Activated CD4-positive, alpha-beta T cell treated with anti-CD3 and anti-CD28 coated beads for 4 hours (primary cell): ENCODE measurements at regions not wholly inside any gene's neighbourhood (a gene's known extent, or its start where the extent isn't known, plus 50 kb on each side); places are given as distances from the start of the nearest gene placed in this dataset.

ENCODE experiments used
- DNase-seq, 2 donors: peaks; one replicate each; pipeline ENCODE4 v3.0.0-alpha.2; 2020

DNA sequence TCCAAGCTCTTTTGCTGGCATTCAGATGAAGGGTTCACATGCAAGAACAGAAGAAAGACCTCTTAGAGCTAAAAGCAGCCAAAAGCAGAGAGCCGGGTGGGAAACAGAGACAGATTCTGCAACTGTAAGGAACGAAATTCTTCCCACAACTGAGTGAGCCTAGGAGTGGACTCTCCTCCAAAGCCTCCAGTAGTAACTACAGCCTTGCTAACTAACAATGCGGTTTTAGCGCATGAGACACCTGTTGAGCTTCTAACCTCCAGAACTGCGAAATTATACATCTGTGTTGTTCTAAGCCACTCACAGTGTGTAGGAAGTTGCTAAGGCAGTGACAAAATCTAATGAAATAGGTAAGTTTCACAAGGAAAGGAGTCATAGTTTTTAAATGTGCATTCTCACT, 98.1 kb upstream of the SLITRK1 start:
- DNase-seq: no peak

DNA sequence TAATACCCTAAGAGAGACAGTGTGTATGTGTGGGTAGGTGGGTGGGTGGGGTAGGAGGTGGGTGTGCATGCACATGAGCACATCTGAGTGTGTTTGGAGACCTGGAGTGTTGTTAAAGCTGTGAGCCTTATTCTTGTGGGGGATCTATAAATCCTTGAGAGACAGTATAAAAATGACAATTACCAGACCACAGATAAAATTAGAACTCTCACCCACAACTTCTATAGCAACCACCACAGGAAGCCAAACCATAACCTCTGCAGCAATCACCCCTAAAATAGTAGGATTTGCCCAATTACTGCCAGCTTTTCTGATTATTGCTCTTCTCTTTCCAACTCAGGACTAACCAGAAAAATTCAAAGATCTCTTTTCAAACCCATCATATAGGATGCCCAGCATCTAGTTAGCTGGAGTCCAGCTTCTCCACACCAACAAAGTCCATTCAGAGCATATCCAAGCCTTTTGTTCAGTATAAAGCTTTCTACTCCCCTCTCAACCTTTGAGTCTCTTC, 93.4 kb upstream of the SLITRK1 start:
- DNase-seq: no peak

- DNase-seq: no peak
Observed at GRCh38 chr13:83958531-83958930, 76.3 kb upstream of the SLITRK1 start.

GRCh38 chr13:83955011-83955410, 72.7 kb upstream of the SLITRK1 start:
- no peak for DNase-seq

- no peak for DNase-seq
Observed at GRCh38 chr13:83953916-83954315, 71.6 kb upstream of the SLITRK1 start.

- no peak for DNase-seq
Observed at GRCh38 chr13:83950293-83950692, 68.0 kb upstream of the SLITRK1 start.

DNA sequence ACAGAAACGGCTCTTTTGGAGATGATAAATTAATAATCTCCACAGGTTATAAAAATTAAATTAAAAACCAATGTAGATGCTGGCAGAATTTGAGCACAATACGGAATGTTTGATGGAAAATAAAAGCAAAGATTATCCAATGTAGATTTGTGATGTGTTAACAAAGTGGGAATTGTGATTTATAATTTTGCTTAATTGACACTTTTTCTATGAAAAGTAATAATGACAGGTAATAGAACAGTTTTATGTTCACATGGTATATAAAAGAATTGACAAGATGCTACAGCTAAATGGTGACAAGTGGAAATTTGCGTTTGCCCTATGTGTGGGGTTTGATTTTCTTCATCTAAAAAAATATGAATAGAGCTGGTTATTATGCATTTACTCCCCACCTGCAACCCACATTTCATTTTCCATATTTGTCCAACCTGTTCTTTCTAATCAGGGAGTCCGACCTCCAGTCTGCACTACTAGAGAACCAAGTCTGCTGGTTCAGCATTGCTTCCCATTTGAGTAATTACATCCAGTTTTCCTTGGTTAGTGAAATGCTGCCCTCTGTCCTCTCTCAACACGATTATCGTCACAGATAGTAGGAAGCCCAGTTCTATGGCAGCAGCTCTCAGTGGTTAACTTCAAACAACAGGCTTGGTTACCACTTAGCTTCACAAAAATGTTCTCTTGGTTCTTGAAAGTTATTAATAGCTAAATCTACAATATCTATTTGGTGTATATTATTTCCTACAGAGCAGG, 61.4 kb upstream of the SLITRK1 start:
- no peak for DNase-seq

DNA sequence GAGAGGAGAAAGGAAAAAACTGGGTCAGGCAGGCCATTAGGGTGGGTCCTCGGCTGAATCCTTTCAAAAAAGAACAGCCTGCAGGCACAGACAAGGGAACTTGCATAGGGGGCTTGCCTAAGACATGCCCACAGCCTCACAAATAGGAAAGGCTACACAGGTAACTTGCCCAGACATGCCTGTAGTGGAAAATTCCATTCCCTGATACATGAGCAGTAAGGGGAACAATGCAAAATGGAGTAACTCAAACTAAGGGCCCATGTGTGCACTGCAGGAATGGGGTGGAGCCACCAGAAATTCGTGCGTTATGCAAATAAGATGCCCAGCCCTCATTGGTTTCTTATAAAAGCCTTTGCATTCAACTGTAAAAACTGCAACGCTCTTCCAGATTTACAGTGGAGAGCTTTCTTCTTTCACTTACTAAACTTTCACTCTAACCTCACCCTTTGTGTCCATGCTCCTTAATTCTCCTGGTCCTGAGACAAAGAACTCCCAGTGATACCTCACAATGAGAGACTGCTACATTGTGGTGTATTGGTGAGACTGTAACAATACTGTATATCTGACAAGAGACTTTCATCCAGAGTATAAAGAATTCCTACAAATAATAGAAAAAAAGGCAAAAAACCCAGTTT, 59.5 kb upstream of the SLITRK1 start:
- DNase-seq: no peak

DNA sequence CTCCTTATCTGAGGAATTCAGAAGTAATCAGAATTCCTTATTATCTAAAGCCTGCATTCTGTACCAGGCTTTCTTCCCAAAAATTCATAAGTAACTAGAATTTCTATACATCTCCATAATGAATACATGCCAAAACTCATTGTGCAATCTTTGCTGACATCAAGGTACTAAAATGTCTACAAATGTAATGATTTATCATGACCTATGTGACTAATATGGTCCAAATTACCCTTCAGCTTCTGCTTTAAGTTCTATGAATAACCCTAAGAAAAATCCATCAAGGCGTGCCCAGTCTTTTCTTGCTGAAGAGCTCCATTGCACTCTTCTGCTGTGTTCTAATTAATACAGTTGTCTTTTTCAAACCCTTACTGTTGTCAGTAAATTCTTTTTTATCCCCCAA, 58.5 kb upstream of the SLITRK1 start:
- DNase-seq: no peak

- DNase-seq: no peak
Observed at GRCh38 chr13:83937579-83937978, 55.3 kb upstream of the SLITRK1 start.

DNA sequence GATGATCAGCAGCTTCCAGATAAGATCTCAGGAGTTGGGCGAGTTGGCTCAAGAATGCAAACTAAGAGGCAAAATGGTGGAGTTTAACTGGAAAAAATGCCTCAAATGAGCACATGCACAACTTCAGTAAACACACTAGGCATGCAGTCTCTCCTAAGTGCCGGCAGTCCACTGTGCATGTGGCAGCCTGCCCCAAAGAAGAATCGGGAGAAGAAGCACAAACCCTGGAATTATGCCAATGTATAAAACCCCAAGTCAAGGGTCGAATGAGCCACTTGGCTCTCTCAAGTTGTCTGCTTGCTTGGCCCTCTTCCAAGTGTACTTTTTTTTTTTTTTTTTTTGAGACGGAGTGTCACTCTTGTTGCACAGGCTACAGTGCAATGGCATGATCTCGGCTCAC, 53.3 kb upstream of the SLITRK1 start:
- DNase-seq: no peak
